ENCODE measurements at regions not wholly inside any gene's neighbourhood (a gene's known extent, or its start where the extent isn't known, plus 50 kb on each side); places are given as distances from the start of the nearest gene placed in this dataset.

GRCh38 chr6:66687611-66688140, 980.6 kb upstream of the EYS start:
- no peak for DNase-seq (ENCODE audit: low read depth in 2 of 2)

GRCh38 chr6:66675906-66676305, 968.9 kb upstream of the EYS start:
- DNase-seq (ENCODE audit: low read depth in 2 of 2), result no peak

- DNase-seq (ENCODE audit: low read depth in 2 of 2), result no peak
Measured at GRCh38 chr6:66664112-66664511, 957.1 kb upstream of the EYS start.

- no peak for DNase-seq (ENCODE audit: low read depth in 2 of 2)
Measured at GRCh38 chr6:66662721-66663507, 955.9 kb upstream of the EYS start.

DNA sequence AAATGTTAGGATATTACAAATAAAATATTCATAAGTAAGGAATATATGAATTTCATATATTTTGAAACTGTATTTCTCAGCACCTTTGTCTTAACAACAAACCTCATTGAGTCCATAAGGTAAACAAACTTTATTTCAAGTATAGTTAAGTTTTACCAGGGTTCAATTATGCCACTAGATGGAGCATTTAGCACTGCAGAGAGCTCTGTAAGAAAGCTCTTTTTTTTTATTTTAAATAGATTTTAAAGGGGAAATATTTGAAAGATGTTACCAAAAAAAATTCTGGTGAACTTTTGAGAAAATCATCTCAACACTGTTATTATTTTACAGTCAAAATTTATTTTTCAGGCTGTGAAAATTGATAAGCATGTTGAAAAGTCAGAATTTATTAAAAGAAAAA, 955.2 kb upstream of the EYS start:
- peak in 1 of 2 donors; percentile 4 for DNase-seq (ENCODE audit: low read depth in 2 of 2)

DNA sequence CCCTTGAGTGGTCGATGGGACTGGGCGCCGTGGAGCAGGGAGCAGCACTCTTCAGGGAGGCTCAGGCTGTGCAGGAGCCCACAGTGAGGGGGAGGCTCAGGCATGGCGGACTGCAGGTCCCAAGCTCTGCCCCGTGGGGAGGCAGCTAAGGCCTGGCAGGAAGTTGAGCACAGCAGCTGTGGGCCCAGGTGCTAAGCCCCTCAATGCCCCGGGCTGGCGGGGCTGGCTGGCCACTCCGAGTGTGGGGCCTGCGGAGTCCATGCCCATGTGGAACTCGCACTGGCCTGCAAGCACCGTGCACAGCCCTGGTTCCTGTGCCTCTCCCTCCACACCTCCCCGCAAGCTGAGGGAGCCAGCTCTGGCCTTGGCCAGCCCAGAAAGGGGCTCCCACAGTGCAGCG, 948.4 kb upstream of the EYS start:
- no peak for DNase-seq (ENCODE audit: low read depth in 2 of 2)

GRCh38 chr6:66638518-66638917, 931.5 kb upstream of the EYS start:
- no peak for DNase-seq (ENCODE audit: low read depth in 2 of 2)

GRCh38 chr6:66638099-66638498, 931.1 kb upstream of the EYS start:
- no peak for DNase-seq (ENCODE audit: low read depth in 2 of 2)

- no peak for DNase-seq (ENCODE audit: low read depth in 2 of 2)
Measured at GRCh38 chr6:66628917-66629316, 921.9 kb upstream of the EYS start.

DNA sequence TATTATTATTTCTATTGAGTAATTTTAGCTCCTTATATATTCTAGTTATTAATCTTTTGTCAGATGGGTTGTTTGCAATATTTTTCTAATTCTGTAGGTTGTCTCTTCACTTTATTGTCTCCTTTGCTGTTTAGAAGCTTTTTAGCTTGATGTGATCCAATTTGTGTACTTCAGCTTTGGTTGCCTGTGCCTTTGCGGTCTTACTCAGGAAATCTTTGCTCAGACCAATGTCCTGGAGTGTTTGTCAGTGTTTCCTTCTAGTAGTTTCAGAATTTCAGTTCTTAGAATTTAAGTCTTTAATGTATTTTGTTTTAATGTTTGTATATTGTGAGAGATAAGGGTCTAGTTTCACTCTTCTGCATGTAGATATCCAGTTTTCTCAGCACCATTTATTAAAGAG, 916.0 kb upstream of the EYS start:
- DNase-seq (ENCODE audit: low read depth in 2 of 2), result no peak

- DNase-seq (ENCODE audit: low read depth in 2 of 2), result no peak
Measured at GRCh38 chr6:66605971-66606370, 898.9 kb upstream of the EYS start.

DNA sequence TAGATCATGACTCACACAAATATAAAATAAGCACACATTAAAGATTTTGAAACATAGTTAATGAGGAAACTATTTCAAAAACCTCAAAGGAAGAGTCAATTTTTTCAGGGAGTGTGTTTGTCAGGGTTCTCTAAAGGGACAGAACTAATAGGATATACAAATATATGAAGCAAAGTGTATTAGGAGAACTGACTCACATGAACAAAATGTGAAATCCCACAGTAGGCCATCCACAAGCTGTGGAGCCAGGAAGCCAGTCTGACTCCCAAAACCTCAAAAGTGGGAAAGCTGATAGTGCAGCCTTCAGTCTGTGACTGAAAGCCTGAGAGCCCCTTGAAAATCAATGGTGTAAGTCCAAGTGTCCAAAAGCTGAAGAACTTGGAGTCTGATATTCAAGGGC, 898.0 kb upstream of the EYS start:
- DNase-seq (ENCODE audit: low read depth in 2 of 2), result no peak

GRCh38 chr6:66599541-66599940, 892.5 kb upstream of the EYS start:
- DNase-seq (ENCODE audit: low read depth in 2 of 2), result no peak

GRCh38 chr6:66578362-66578761, 871.3 kb upstream of the EYS start:
- no peak for DNase-seq (ENCODE audit: low read depth in 2 of 2)

- DNase-seq (ENCODE audit: low read depth in 2 of 2), result no peak
Measured at GRCh38 chr6:66568271-66568670, 861.2 kb upstream of the EYS start.

DNA sequence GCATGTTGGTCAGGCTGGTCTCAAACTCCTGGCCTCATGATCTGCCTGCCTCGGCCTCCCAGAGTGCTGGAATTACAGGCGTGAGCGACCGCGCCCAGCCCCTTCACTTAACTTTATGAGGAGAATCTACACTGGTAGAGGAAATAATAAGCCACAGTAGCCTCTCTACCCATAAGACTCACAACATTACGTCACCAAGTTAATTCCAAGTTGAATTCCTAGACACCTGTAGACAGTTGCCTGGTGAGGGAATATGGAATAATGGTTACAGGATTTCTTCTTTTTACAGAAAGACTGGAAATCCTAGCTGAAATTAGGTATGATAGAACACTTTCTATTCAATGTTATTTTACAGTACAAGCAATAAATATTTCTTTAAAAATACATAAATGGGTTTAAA, 854.5 kb upstream of the EYS start:
- DNase-seq (ENCODE audit: low read depth in 2 of 2), result no peak

GRCh38 chr6:66558189-66558588, 851.2 kb upstream of the EYS start:
- no peak for DNase-seq (ENCODE audit: low read depth in 2 of 2)

GRCh38 chr6:66556936-66557335, 849.9 kb upstream of the EYS start:
- DNase-seq (ENCODE audit: low read depth in 2 of 2), result no peak

DNA sequence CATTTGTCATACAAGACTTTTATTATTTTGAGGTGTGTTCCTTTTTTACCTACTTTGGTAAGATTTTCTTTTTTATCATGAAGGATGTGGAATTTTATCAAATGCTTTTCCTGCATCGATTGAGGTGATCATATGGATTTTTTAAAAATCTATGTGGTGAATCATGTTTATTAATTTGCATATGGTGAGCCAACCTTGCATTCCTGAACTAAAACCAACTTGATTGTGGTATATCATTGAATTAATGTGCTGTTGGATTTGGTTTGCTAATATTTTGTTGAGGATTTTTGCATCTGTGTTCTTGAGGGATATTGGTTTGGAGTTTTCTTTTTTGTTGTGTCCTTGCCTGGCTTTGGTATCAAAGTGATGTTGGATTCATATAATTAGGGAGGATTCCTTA, 848.1 kb upstream of the EYS start:
- no peak for DNase-seq (ENCODE audit: low read depth in 2 of 2)

DNA sequence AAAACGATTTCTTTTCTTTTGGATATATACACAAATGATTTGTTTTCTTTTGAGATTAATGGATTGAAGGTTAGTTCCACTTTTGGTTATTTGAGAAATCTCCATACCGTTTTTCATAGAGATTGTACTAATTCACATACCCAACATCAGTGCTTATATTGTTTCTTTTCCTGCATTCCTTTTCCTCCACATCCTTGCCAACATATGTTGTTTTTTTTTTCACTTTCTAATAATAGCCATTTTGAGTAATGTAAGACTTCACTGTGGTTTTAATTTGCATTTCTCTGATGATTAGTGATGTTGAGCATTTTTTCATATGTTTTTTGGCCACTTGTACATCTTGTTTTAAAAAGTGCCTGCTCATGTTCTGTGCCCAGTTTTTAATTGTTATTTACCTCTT, 846.4 kb upstream of the EYS start:
- DNase-seq (ENCODE audit: low read depth in 2 of 2), result no peak

DNA sequence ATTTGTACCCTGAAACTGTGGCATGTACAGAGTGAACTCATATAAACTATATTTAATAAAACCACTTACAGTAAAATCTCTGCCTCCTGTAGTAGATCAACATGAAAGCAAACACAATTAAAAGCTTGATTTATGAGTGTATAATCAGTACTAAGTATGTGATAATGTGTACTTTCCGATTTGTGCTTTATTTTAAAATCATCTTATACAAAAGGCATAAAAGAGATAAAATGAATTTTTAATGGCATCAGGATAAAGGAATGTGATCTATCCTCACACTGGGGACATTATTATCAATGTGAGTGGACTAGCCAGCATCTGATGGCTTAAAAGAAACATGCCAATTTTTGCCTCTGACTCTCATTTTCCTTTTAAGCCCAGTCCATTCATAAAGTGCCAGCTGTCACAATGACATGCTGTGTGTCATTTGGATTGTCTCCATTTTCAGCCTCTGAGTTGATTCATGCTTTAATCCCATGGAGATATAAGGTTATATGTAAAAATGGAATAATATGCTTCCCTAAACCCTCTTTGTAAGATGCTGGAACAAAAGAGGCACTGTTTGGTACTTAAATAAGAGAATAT, 831.6 kb upstream of the EYS start:
- no peak for DNase-seq (ENCODE audit: low read depth in 2 of 2)

GRCh38 chr6:66533921-66534404, 826.9 kb upstream of the EYS start:
- DNase-seq (ENCODE audit: low read depth in 2 of 2), result no peak

DNA sequence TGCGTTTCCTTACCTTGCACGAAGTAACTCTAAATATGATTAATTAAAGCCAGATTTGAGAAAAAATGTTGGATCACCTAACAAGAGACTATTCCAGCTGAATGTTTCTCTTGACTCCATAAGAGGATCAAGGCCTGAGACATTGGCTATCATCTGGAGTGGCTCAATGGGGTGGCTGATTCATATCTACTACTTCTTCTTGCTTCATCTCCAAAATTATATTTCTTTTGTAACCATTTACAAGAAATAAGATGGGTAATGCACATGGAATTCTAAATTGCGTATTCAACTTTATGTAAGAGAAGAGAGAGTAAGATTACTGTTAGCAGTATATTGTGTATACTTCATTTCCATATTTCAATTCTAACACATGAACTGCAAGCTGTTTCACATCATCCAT, 819.0 kb upstream of the EYS start:
- no peak for DNase-seq (ENCODE audit: low read depth in 2 of 2)

Data from lung microvascular endothelial cell (primary cell).